ENCODE measurements at regions not wholly inside any gene's neighbourhood (a gene's known extent, or its start where the extent isn't known, plus 50 kb on each side); places are given as distances from the start of the nearest gene placed in this dataset.
"Not testable (repeated sequence)": the region's sequence is repeated elsewhere in the genome, so short reads cannot be mapped to it uniquely, and the experiment has no call there.

DNA sequence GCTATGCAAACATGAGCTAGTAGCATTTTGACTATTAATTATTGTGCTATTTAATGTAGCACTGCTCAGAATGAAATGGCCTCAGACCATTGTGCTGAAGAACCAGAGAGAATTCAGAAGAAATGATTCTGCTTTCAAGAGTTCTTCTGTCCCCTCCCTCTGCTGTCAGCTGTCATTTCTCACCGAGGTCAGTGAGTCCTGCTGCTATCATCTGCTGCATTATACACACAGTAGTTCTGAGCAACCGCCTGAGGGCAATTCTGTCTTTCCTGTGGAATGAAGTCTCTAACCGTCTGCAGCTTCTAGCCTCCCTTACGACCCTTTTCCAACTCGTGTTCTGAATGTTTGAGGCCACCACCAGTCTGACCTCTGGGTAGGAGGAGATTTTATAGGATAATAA lies 249.4 kb downstream of the HNRNPD start:
- H3K27me3 ChIP-seq: no peaks in the 10 kb centered on the region
- no peaks in the 10 kb centered on the region for H3K4me1 ChIP-seq
- intact Hi-C loops (cut with DNase I): no loop called here
- no peak for DNase-seq (ENCODE audit: extremely low spot score)
- TF ChIP-seq POLR2A (IDR thresholded peaks at IDR 0.05; ENCODE audit: low read depth): no peak
- no peak for TF ChIP-seq POLR2AphosphoS5 (IDR thresholded peaks at IDR 0.05)
- no peak for TF ChIP-seq CTCF (IDR thresholded peaks at IDR 0.05)
- TF ChIP-seq EP300 (IDR thresholded peaks at IDR 0.05): no peak
- WGBS: 54% methylated on average over 5 of the region's 5 CpGs
- no peaks in the 10 kb centered on the region for H3K9me3 ChIP-seq
- no peaks in the 10 kb centered on the region for H3K36me3 ChIP-seq
- H3K4me3 ChIP-seq: no peak overlapping the region
- no peak overlapping the region for H3K27ac ChIP-seq (replicated peaks in 1 of 4)

- 50% methylated on average over 3 of the region's 3 CpGs for WGBS
- intact Hi-C loops (cut with DNase I): no loop called here
- no peaks in the 10 kb centered on the region for H3K36me3 ChIP-seq
- H3K4me1 ChIP-seq: no peaks in the 10 kb centered on the region
- no peaks in the 10 kb centered on the region for H3K27me3 ChIP-seq
- TF ChIP-seq EP300 (IDR thresholded peaks at IDR 0.05) (no peak), POLR2A (IDR thresholded peaks at IDR 0.05; ENCODE audit: low read depth) (no peak), CTCF (IDR thresholded peaks at IDR 0.05) (no peak)
- no peak overlapping the region for H3K27ac ChIP-seq (replicated peaks in 1 of 4)
- H3K9me3 ChIP-seq: no peaks in the 10 kb centered on the region
- H3K4me3 ChIP-seq: no peak overlapping the region
- DNase-seq (ENCODE audit: extremely low spot score): no peak
These were observed 249.9 kb downstream of the HNRNPD start for GRCh38 chr4:82123934-82124333.

- H3K27ac ChIP-seq (replicated peaks in 1 of 4); H3K9me3 ChIP-seq; H3K27me3 ChIP-seq; H3K4me3 ChIP-seq; DNase-seq (ENCODE audit: extremely low spot score); intact Hi-C loops (cut with DNase I); H3K36me3 ChIP-seq; H3K4me1 ChIP-seq: not testable (repeated sequence)
- 80% methylated on average over 3 of the region's 3 CpGs for WGBS
These were observed 258.6 kb downstream of the HNRNPD start for GRCh38 chr4:82115183-82115582.

DNA sequence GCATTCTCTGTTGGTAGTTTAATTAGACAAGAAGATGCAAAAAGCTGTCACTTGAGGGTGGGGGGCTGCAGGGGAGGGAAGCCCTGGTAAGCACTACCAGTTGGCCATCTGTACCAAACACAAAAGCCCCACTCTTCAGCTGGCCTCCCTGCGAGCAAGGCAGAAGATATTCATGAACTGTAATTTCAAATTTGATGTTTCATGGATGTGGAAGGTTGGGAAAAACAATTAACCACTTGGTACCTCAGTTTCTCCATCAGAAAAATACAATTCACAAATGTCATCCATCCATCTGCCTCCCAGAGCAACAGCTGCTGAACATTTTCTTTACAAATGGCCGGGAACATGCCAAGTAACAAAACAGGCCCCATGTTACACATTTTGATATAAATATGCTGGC lies 265.3 kb downstream of the HNRNPD start:
- intact Hi-C loops (cut with DNase I): no loop called here

DNA sequence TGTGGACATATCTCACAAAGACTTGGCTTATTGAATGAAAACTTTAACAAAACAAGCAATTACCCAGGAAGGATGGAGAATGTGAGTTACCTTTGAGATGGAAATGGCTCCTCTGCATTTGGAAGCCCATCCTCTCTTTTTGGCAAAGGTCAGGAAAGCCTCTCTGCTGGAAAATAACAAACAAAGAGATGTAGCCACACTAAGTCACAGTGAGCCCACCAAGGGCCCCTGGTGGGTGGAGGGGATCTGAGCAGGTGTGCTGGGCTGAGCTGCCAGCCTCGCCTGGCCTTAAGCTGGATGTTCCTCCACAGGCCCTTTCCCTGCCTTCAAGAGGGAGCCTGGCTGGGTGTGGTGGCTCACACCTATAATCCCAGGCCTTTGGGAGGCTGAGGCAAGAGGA lies 269.2 kb downstream of the HNRNPD start:
- TF ChIP-seq POLR2A (IDR thresholded peaks at IDR 0.05; ENCODE audit: low read depth): no peak
- H3K9me3 ChIP-seq: no peaks in the 10 kb centered on the region
- H3K27me3 ChIP-seq: no peaks in the 10 kb centered on the region
- H3K36me3 ChIP-seq: no peaks in the 10 kb centered on the region
- intact Hi-C loops (cut with DNase I): no loop called here
- DNase-seq (ENCODE audit: extremely low spot score): no peak
- WGBS: no CpG with 5 or more reads among the region's 1 CpG
- peaks cover 0 to 6% (median 2%) of the 10 kb centered on the region in 4 donors for H3K4me1 ChIP-seq
- H3K4me3 ChIP-seq: no peak overlapping the region
- H3K27ac ChIP-seq (replicated peaks in 1 of 4): no peak overlapping the region

More for the DNA sequence above, 265.3 kb downstream of the HNRNPD start:
- 86% methylated on average over 2 of the region's 2 CpGs for WGBS
- Histone ChIP-seq H3K4me3 (no peak overlapping the region), H3K9me3 (no peaks in the 10 kb centered on the region), H3K4me1 (no peaks in the 10 kb centered on the region), H3K27ac (replicated peaks in 1 of 4) (no peak overlapping the region), H3K36me3 (no peaks in the 10 kb centered on the region), H3K27me3 (no peaks in the 10 kb centered on the region)
- no peak for DNase-seq (ENCODE audit: extremely low spot score)
- no peak for TF ChIP-seq POLR2A (IDR thresholded peaks at IDR 0.05; ENCODE audit: low read depth)

DNA sequence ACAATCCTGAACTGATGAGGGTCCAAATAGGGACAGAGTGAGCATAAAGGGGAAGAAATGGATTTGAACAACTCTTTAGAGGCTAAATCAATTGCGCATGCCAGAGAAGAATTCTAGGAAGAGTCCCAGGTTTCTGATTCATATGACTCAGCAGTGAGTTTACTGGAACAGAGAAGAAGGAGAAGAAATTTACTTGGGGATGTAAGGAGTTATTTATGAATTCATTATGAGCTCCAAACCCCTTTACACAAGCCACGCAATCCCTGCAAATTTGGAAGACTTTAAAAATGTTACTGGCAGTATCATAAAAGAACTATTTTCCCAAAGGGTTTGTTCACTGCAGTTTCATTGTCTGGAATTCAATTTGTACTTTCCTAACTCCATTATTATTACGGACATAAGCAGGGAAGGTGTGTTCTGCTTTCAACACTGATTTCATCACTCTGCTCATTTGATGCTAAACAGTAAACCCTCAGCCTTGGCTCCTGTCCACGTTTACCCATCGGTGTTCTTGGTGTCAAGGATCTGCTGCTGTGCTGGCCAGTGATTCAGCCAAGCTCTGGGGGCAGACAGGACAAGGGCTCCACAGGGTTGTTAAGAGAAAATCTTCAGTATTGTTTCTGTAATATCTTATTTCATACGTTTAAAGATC lies 273.7 kb downstream of the HNRNPD start:
- Histone ChIP-seq H3K27me3 (no peaks in the 10 kb centered on the region), H3K36me3 (no peaks in the 10 kb centered on the region), H3K27ac (replicated peaks in 1 of 4) (no peak overlapping the region), H3K9me3 (no peaks in the 10 kb centered on the region), H3K4me1 (peaks cover 0 to 6% (median 2%) of the 10 kb centered on the region in 4 donors), H3K4me3 (no peak overlapping the region)
- DNase-seq (ENCODE audit: extremely low spot score): no peak
- TF ChIP-seq POLR2AphosphoS5 (IDR thresholded peaks at IDR 0.05): peak in 1 of 2 donors; percentile 65
- no peak for TF ChIP-seq CTCF (IDR thresholded peaks at IDR 0.05)
- WGBS: 34% methylated on average over 6 of the region's 6 CpGs
- intact Hi-C loops (cut with DNase I): no loop called here
